ENCODE measurements at regions not wholly inside any gene's neighbourhood (a gene's known extent, or its start where the extent isn't known, plus 50 kb on each side); places are given as distances from the start of the nearest gene placed in this dataset.
A peak's percentile ranks its signal among the peaks of the same experiment; 100 is the strongest.

- no peak overlapping the region for H3K4me2 ChIP-seq (ENCODE audit: extremely low read depth, insufficient read depth, low read length)
- H2AFZ ChIP-seq (ENCODE audit: low read length): no peak overlapping the region
- no peaks in the 10 kb centered on the region for H3K27me3 ChIP-seq (ENCODE audit: control insufficient read depth, insufficient read depth, low read length)
- H3K4me1 ChIP-seq (ENCODE audit: control insufficient read depth, extremely low read depth, insufficient read depth, low read length): no peaks in the 10 kb centered on the region
- H3K27ac ChIP-seq (ENCODE audit: insufficient read depth, low read length): no peak overlapping the region
- H4K20me1 ChIP-seq (ENCODE audit: control insufficient read depth, extremely low read depth, insufficient read depth, low read length): no peaks in the 10 kb centered on the region
- TF ChIP-seq EZH2 (IDR thresholded peaks at IDR 0.05; ENCODE audit: low read length, missing control alignments) (no peak), CTCF (conservative IDR thresholded peaks at IDR 0.05 in 1 of 2, IDR thresholded peaks at IDR 0.05 in 1 of 2; ENCODE audit: low read depth in 1 of 2, low read length in 2 of 2) (no peak)
- H3K36me3 ChIP-seq (ENCODE audit: control insufficient read depth, insufficient read depth, low read length): no peaks in the 10 kb centered on the region
- H3K9me3 ChIP-seq (ENCODE audit: control insufficient read depth, insufficient read depth, low read depth, low read length): no peaks in the 10 kb centered on the region
- no peak overlapping the region for H3K9ac ChIP-seq (ENCODE audit: insufficient read depth, low read length)
- H3K79me2 ChIP-seq (ENCODE audit: control insufficient read depth, insufficient read depth, low read length): no peaks in the 10 kb centered on the region
- no peak for DNase-seq (ENCODE audit: low read depth in 2 of 2)
- H3K4me3 ChIP-seq (replicated peaks in 1 of 4; ENCODE audit: control extremely low read depth in 1 of 4, insufficient read depth in 1 of 4, low read depth in 3 of 4, low read length in 4 of 4): no peak overlapping the region
These were observed 843.6 kb downstream of the TRIB2 start for GRCh38 chr2:13560322-13560721.

GRCh38 chr2:13572466-13572865 lies 855.7 kb downstream of the TRIB2 start:
- Histone ChIP-seq H3K27me3 (ENCODE audit: control insufficient read depth, insufficient read depth, low read length) (no peaks in the 10 kb centered on the region), H3K9ac (ENCODE audit: insufficient read depth, low read length) (no peak overlapping the region), H3K9me3 (ENCODE audit: control insufficient read depth, insufficient read depth, low read depth, low read length) (no peaks in the 10 kb centered on the region), H2AFZ (ENCODE audit: low read length) (no peak overlapping the region), H3K27ac (ENCODE audit: insufficient read depth, low read length) (no peak overlapping the region), H3K4me1 (ENCODE audit: control insufficient read depth, extremely low read depth, insufficient read depth, low read length) (no peaks in the 10 kb centered on the region), H4K20me1 (ENCODE audit: control insufficient read depth, extremely low read depth, insufficient read depth, low read length) (no peaks in the 10 kb centered on the region), H3K4me3 (replicated peaks in 1 of 4; ENCODE audit: control extremely low read depth in 1 of 4, insufficient read depth in 1 of 4, low read depth in 3 of 4, low read length in 4 of 4) (no peak overlapping the region), H3K36me3 (ENCODE audit: control insufficient read depth, insufficient read depth, low read length) (no peaks in the 10 kb centered on the region), H3K79me2 (ENCODE audit: control insufficient read depth, insufficient read depth, low read length) (no peaks in the 10 kb centered on the region), H3K4me2 (ENCODE audit: extremely low read depth, insufficient read depth, low read length) (no peak overlapping the region)
- peak in 1 of 2 donors; percentile 65 for DNase-seq (ENCODE audit: low read depth in 2 of 2)
- TF ChIP-seq CTCF (conservative IDR thresholded peaks at IDR 0.05 in 1 of 2, IDR thresholded peaks at IDR 0.05 in 1 of 2; ENCODE audit: low read depth in 1 of 2, low read length in 2 of 2) (no peak), EZH2 (IDR thresholded peaks at IDR 0.05; ENCODE audit: low read length, missing control alignments) (no peak)

- TF ChIP-seq CTCF (conservative IDR thresholded peaks at IDR 0.05 in 1 of 2, IDR thresholded peaks at IDR 0.05 in 1 of 2; ENCODE audit: low read depth in 1 of 2, low read length in 2 of 2) (no peak), EZH2 (IDR thresholded peaks at IDR 0.05; ENCODE audit: low read length, missing control alignments) (no peak)
- H3K4me2 ChIP-seq (ENCODE audit: extremely low read depth, insufficient read depth, low read length): no peak overlapping the region
- no peak overlapping the region for H3K27ac ChIP-seq (ENCODE audit: insufficient read depth, low read length)
- no peak overlapping the region for H3K9ac ChIP-seq (ENCODE audit: insufficient read depth, low read length)
- no peaks in the 10 kb centered on the region for H3K27me3 ChIP-seq (ENCODE audit: control insufficient read depth, insufficient read depth, low read length)
- DNase-seq (ENCODE audit: low read depth in 2 of 2): no peak
- no peaks in the 10 kb centered on the region for H3K79me2 ChIP-seq (ENCODE audit: control insufficient read depth, insufficient read depth, low read length)
- H3K36me3 ChIP-seq (ENCODE audit: control insufficient read depth, insufficient read depth, low read length): no peaks in the 10 kb centered on the region
- no peaks in the 10 kb centered on the region for H3K9me3 ChIP-seq (ENCODE audit: control insufficient read depth, insufficient read depth, low read depth, low read length)
- no peaks in the 10 kb centered on the region for H4K20me1 ChIP-seq (ENCODE audit: control insufficient read depth, extremely low read depth, insufficient read depth, low read length)
- H3K4me1 ChIP-seq (ENCODE audit: control insufficient read depth, extremely low read depth, insufficient read depth, low read length): no peaks in the 10 kb centered on the region
- no peak overlapping the region for H3K4me3 ChIP-seq (replicated peaks in 1 of 4; ENCODE audit: control extremely low read depth in 1 of 4, insufficient read depth in 1 of 4, low read depth in 3 of 4, low read length in 4 of 4)
- H2AFZ ChIP-seq (ENCODE audit: low read length): no peak overlapping the region
These were observed 858.1 kb downstream of the TRIB2 start for GRCh38 chr2:13574831-13575230.
